HG03066 (cell line): ENCODE measurements at regions not wholly inside any gene's neighbourhood (a gene's known extent, or its start where the extent isn't known, plus 50 kb on each side); places are given as distances from the start of the nearest gene placed in this dataset.
A peak's percentile ranks its signal among the peaks of the same experiment; 100 is the strongest.

Source experiments
- ATAC-seq: cut with Tn5 transposase; IDR thresholded peaks from one replicate; pipeline ENCODE4 v1.9.1; 2021; ENCODE audit warnings: low read depth; ENCODE audit not compliant: unreplicated experiment

DNA sequence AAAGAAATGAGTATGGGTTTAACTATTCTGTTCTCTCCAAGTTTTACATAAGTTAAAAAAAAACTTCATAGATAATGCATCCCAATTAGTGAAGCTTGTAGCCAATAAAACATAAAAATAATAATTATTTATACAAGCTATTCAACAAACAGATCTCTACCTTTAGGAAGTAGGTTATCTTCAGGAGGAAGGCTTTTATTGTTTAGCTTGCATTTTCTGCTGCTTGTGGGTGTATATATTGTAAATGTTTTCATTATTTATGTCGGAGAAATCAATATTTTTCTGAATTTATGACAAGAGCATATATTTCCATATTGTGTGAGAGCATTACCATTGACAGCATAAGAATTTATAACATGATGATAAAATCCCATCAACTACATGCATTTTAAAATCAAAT, 208.3 kb downstream of the TRAM1L1 start:
- no peak for ATAC-seq

DNA sequence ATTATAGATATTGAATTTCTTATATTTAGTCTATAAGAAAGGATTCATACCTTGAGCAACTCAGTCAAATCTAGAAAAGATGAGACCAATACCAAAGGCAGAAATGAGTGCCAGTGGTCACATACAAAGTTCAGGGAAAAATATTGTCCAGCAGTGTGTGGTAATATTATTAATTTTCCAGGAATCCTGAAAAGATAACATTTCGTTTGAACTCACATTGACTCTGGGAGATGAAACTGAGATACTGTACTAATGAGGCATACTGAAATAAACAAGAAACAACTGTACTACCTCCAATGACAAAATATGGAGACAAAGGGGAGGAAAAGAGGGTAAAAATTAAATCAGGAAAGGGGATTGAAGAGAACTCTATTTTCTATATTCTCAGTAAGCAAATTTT, 212.4 kb downstream of the TRAM1L1 start:
- ATAC-seq = no peak

DNA sequence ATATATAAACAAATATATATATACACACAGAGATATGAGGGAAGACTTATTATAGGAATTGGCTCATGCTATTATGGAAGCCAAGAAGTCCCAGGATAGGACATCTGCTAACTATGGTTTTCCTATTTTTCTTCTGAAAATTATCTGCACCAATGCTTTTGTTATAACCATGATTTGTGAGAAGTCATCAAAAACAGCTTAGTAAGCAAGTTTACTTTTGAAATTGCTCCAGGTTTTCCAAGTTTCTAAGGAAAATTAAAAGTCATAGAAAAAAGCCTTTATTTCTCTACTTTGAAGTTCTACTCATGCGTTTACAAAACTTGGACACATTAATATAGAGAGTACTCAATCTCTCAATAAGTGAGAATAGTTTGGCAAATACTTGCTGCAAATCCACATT, 213.1 kb downstream of the TRAM1L1 start:
- no peak for ATAC-seq

- ATAC-seq = no peak
These were observed 214.7 kb downstream of the TRAM1L1 start for GRCh38 chr4:116870686-116871085.

- ATAC-seq = no peak
These were observed 219.3 kb downstream of the TRAM1L1 start for GRCh38 chr4:116866106-116866505.

- ATAC-seq = no peak
These were observed 222.8 kb downstream of the TRAM1L1 start for GRCh38 chr4:116862592-116862991.

DNA sequence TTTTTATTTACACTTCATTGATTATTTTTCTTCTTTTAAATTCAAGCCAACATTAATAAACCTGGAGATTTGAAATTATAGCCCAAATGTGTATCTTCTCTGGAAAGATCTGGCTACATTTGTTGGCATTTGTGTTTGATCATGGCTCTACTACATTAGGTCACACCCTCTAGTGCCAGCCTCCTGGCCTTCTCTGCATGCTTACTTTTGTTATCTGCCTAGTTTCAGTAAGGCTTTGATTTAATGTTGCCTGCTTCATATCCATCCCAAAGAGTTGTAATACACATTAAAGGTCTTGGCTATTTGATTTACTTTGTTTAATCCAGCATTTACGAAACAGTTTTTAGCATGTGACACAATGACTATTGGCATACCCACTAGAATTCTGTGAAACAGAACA, 224.5 kb downstream of the TRAM1L1 start:
- no peak for ATAC-seq

DNA sequence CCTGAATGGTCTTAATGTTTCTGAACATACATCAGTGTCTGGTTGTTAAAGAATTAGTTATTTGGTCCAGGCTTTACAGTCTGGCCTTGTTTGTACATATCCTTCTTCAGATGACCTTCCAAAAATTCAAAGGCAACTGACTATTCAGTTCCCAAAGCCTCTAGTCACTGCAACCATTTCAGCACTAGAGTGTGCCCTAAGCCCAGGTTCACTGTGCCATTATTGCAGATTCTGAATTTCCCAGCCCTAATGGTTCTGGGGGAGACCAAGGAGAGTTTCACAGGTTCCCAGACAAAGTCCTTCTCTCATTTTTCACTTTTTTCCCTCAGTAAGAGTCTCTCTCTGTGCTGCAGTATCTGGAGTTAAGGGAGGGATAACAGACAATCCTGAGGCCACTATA, 235.8 kb downstream of the TRAM1L1 start:
- ATAC-seq = no peak

DNA sequence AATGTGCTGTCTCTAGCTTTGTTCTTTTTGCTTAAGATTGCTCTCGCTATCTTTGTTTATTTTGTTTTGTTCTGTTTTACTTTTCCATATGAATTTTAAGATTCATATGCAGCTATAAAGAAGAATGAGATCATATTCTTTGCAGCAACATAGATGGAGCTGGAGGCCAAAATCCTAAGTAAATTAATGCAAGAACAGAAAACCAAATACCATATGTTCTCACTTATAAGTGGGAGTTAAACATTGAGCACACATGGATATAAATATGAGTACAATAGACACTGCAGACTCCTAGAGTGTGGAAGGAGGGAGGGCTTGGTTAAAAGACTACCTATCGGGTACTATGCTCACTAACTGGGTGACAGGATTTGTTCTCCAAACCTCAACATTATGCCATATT, 237.8 kb downstream of the TRAM1L1 start:
- ATAC-seq = no peak

DNA sequence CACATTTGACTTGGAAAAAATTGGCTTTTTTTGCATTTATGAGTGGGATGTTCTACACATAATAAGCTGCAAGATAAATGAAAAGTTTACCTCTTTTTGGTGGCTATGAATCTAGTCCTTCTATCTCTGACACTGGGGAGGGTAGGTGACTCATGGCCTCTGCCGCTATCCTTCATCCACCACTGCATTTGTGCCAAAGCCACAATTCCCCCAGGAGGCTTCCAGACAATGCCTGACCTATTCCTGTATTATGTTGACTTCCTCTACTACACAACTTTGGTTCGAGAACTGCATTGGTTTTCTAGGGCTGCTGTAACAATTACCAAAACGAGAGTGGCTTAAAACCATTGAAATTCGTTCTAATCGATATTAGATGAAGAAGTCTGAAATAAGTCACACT, 245.6 kb downstream of the TRAM1L1 start:
- no peak for ATAC-seq

DNA sequence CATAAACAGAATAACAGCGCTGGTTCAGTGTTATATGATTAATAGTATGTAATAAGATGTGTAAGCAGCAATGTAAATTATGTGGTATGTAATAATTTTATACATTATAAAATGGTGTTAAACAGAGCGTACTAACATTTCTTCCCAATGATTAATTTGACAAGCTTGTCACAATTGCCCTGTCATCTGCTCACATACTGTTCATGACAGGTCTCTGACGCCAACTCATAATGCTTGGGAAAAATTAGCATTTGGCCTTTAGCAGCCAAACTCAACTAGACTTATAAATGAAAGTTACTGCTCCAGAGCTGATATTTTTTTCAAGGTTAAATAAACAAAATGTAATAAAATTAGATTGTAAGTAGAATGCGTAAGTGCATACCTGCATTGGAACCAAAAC, 246.8 kb downstream of the TRAM1L1 start:
- ATAC-seq = no peak

DNA sequence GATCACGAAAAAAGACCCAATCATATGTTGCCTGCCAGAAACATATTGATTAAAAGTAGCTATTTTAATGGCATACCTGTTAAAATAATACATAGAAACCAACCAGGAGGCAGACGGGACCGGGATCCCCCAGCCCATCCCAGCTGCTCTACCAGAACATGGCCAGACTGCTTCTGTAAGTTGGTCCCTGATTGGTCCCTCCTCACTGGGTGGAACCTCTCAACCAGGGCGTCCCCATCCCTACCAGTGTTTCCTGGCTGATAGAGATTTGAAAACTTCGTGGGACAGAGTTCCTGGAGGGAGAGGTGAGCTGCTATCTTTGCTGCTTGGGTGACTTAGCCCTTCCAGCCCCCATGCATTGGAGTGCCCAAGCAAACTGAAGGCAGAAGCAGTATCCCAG, 256.2 kb downstream of the TRAM1L1 start:
- no peak for ATAC-seq

DNA sequence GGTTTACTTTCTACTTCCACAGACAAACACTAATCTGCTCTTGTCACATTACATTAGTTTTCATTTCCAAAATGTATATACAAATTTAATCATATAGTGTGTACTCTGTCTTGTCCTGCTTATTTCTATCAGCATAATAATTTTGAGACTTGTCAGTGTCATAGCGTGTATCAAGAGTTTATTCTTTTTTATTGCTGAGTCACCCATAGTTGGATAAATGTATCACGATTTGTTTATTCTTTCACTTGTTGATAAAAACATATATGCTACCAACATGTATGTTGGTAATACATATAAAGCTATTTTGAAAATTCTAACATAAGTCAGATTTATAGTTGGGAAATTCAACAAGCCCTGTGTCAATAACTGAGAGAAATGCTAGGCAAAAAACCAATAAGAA, 261.2 kb downstream of the TRAM1L1 start:
- ATAC-seq = no peak

DNA sequence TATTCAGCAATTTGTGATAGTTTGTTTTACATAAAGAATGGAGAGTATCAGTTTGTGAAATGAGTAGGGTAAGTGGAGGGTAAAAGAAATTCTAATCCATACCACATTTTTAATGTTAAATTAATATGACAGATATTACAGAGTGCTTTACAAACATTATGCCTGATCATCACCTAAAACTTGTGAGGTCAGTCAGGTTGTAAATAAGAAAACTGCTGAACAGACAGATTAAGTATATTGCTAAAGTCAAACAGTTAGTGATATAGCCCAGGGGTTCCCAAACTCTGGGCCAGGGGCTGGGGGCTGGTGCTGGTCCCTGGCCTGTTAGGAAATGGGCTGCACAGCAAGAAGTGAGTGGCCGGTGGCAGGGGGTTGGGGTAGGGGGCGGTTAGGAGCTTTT, 273.6 kb downstream of the TRAM1L1 start:
- ATAC-seq = no peak

- no peak for ATAC-seq
These were observed 289.4 kb downstream of the TRAM1L1 start for GRCh38 chr4:116796022-116796421.

GRCh38 chr4:116788723-116789122, 296.7 kb downstream of the TRAM1L1 start:
- no peak for ATAC-seq

DNA sequence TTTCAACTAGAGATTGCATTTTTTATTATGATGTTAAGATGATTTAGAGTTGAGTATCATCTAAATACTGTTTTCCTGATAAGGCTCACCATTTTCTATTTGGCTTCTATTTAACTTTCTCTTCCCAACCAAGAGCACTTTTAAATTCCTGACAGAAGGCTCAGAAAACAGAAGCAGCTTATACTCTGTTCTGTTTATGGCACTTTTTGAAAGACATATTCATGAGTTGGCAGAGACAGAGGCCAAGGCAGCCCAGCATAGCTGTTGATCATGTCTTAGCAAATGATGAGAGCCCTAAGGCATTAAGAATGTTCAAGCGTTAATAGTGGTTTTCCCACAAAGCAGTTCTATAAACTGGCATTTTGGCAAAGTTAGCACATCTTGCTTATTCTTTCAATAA, 330.3 kb downstream of the TRAM1L1 start:
- ATAC-seq = no peak

- no peak for ATAC-seq
These were observed 333.3 kb downstream of the TRAM1L1 start for GRCh38 chr4:116752027-116752426.

DNA sequence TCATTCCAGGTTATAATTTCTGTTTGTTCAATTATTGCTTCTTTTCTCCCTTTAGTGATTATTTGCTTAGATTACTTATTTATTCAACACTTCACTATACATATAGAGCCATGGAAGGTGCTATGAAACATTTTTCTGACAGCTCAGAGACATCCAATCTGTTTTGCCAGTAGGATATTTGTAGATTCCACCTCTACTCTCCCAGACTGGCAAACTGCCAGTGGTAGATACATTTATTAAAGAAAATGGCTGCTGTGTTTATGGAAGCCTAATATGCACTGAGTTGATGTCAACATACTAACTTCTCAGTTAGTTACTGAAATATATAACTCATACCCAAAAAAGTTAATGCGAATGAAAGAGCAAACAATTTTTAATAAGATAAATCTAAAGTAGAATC, 348.6 kb downstream of the TRAM1L1 start:
- no peak for ATAC-seq

- ATAC-seq = no peak
These were observed 351.2 kb downstream of the TRAM1L1 start for GRCh38 chr4:116734178-116734577.

DNA sequence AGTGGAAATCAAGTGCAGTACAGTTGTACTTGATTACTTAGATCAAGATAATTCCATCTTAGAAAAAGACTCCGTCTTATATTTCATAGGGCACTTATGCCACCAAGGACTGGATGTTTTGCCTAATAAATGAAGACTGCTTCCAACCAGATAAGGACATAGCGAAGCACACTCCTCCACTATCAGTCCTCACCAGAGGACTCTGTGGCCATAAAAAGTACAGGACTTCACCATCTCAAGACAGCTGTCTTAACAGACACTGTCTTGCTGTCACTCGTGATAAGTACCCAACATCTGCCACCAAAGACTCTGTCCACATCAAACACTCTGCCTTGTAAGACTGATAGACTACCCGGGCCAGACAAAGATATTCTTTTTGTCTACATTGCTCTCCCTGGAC, 352.0 kb downstream of the TRAM1L1 start:
- no peak for ATAC-seq

GRCh38 chr4:116726523-116726922, 358.9 kb downstream of the TRAM1L1 start:
- ATAC-seq = no peak

DNA sequence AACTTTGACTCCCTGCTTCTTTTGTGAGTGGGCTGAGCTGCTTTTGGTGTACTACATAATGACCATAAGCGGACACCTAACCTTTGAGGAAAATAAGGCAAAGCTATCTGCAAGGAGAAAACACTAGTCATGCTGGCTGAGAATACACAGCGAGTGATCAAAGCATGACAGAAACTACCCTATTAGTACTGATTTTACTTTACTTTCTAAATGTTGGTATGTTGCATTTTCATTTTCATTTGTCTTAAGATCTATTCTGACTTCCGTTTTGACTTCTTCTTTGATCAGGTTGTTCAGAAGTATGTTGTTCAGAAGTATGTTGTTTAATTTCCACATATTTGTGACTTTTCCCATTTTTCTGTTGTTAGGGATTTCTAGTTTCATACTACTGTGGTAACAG, 361.1 kb downstream of the TRAM1L1 start:
- peak; percentile 100 for ATAC-seq

DNA sequence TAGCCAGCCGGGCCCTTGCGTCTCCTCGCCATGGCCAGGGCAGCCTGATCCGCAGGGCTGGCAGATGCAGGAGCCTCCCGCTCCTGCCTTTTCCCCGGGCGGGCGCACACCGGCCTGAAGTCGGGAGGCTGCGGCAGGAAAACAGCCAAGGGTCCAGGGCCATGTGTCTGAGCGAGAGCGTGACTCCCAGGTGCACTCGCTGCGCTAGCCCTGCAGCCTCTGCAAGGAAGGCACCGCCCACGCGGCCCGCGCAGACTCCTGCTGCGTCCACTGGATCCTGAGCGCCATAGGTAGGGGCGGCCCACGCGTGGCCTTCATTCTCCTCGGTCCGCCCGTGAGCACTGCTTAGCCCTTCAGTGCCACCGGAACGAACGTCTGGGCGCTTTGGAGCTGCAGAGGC, 379.9 kb downstream of the TRAM1L1 start:
- ATAC-seq = no peak
